NB4 (cell line): ENCODE measurements at regions not wholly inside any gene's neighbourhood (a gene's known extent, or its start where the extent isn't known, plus 50 kb on each side); places are given as distances from the start of the nearest gene placed in this dataset.

Source experiments
- MYC ChIP-seq: IDR thresholded peaks from 2 replicates; pipeline ENCODE4 v1.6.1; 2011; ENCODE audit warnings: low read depth, low read length
- POLR2A ChIP-seq: IDR thresholded peaks from 2 replicates; pipeline ENCODE4 v1.6.1; 2011; ENCODE audit warnings: mild to moderate bottlenecking; ENCODE audit not compliant: insufficient read length; ENCODE audit errors: extremely low read depth
- TF ChIP-seq, protein P1 (sequence below): IDR thresholded peaks from one replicate; pipeline ENCODE4 v1.5.1; 2012; ENCODE audit warnings: low read depth, low read length

DNA sequence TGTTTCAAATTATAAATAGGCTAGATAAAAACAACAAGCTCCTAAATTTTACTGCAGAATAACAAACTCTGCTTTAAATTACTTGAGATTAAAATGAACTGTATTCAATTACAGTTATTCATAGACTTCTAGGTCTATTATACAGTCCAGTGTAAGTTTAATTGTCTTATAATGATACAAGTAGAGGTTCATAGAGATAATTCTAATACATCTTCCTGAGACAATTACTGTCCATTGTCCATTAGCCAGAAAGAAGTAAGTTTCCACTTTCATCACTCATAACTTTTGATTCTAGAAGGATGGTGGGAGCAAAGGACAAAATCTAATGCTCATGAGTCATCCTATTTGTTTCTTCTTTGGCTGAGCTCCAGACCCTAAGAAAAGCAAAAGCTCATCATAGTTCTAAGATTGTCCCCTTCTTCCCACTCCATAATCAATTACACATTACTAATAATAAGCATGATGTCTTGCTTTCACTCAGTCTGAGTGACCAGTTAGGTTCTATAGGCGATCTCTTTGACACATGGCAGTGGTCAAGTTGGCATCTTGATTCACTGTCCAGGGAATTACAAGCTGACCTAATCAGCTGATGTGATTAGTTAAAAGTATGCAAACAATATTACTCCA lies 502.5 kb upstream of the IZUMO3 start:
- TF ChIP-seq POLR2A, result no peak
- TF ChIP-seq, protein P1, sequence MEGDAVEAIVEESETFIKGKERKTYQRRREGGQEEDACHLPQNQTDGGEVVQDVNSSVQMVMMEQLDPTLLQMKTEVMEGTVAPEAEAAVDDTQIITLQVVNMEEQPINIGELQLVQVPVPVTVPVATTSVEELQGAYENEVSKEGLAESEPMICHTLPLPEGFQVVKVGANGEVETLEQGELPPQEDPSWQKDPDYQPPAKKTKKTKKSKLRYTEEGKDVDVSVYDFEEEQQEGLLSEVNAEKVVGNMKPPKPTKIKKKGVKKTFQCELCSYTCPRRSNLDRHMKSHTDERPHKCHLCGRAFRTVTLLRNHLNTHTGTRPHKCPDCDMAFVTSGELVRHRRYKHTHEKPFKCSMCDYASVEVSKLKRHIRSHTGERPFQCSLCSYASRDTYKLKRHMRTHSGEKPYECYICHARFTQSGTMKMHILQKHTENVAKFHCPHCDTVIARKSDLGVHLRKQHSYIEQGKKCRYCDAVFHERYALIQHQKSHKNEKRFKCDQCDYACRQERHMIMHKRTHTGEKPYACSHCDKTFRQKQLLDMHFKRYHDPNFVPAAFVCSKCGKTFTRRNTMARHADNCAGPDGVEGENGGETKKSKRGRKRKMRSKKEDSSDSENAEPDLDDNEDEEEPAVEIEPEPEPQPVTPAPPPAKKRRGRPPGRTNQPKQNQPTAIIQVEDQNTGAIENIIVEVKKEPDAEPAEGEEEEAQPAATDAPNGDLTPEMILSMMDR, result no peak
- TF ChIP-seq MYC, result no peak
